Activated naive CD8-positive, alpha-beta T cell treated with anti-CD3 and anti-CD28 coated beads, Interleukin-2, amount 50 U/mL, for 16 hours (primary cell): ENCODE measurements at regions not wholly inside any gene's neighbourhood (a gene's known extent, or its start where the extent isn't known, plus 50 kb on each side); places are given as distances from the start of the nearest gene placed in this dataset.
"Not testable (repeated sequence)": the region's sequence is repeated elsewhere in the genome, so short reads cannot be mapped to it uniquely, and the experiment has no call there.

Experiments used
- DNase-seq: peaks from one replicate; pipeline ENCODE4 v3.0.0-alpha.2; 2020; ENCODE audit warnings: low read depth, low spot score

DNA sequence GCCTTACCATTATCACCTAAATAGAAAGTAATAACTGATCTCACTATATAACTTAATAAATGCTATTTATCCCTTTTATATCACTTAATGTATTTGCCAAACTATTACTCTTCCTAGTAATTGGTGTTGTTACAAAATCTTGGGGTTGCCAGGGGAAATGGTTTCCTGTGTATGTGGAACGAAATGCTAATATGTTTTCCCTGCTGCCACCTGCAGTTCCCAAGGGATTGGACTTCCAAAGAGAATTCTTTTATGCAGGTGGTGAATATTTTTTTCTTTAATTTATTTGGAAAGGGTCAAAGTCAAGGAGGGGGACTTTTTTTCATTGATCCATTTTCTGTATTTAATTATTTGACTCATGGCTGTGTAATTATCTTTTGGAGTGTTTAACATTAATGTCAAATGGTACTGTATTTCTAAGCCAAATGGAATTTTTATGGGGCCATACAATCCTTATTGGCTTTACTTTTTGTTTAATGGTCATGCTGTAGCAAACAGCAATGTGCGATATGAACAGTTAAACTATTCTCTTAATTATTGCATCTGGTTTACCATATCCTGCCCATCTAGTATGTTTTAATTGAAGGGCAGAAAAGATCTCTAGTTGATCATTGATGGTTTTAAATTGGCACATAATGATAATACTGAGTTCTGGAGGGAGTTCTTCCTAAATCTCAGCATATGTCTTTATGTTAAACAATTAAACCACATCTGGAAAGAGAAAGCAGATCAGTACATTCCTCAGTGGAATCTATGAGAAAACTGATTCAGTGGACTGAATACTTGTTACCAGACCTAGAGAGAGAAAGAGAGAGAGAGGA is 486.3 kb downstream of the TTLL7 start:
- no peak for DNase-seq

GRCh38 chr1:83511146-83511726 is 487.7 kb downstream of the TTLL7 start:
- DNase-seq = no peak

- DNase-seq = no peak
Observed at GRCh38 chr1:83509301-83509781, 489.6 kb downstream of the TTLL7 start.

DNA sequence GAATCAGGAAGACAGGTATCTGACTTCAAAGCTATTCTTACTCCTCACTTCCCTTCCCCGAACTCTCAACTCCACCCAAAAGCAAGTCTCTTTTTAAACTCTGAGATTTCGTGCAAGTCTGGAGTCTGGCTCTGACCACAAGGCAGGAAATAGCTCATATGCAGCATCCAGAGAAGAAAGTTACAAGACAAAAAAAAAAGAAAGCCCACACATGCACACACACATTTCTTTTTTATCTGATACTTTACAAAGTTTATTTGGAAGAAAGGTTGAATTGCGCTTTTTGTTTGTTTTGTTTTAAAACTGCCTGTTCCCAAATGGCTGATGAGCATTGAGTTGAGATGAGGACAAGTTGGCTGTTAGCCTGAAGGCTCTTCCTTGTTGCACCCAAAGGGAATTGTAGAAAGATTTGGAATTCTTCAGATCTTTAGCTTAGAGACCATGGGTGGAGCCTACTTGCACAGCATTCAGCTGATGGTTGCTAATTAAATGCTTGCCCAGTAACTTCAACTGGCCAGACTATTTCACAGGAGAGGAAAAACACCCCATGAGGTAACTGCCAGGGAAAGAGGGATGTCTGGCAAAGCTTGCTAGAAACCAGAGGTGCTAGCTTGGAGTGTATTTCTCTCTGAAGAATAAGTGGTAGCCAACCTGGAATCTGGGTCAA is 490.3 kb downstream of the TTLL7 start:
- peak; percentile 13 for DNase-seq

DNA sequence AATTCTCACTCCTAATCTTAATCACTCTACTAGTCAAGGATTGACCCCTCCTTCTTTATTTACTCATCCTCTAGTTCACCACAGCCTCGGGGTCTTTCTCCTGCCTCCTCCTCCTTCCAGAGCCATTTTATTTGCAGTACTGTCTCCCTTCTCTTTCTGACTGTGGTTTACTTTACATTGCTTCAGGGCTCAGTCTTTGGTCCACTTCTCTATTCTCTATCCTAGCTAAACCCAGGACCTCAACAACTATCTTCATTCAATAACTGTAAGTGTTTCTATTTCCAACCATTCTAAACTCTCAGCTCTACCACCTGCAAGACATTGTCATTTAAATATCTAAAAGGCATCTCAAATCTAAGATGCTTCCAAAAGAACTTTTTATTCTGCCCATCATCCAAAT is 493.8 kb downstream of the TTLL7 start:
- DNase-seq = no peak

DNA sequence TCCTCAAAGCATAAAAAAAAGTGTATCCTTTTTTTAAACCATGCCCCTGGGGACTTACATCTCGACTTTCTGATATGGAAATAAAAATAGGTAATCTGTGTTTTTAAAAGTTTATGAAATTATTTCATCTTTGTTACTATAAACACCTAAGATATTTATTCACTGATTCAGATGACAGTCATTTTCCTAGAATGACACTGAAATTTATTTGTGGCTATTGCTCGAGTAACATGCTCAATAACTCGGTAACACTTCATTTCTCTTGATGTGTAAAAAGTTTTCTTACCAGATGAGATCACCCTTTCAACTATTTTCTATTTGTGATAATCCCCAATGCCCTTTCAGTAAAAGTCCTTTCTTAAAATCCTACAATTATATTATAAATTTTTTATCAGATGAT is 495.8 kb downstream of the TTLL7 start:
- no peak for DNase-seq

- no peak for DNase-seq
Observed at GRCh38 chr1:83500987-83501591, 497.8 kb downstream of the TTLL7 start.

DNA sequence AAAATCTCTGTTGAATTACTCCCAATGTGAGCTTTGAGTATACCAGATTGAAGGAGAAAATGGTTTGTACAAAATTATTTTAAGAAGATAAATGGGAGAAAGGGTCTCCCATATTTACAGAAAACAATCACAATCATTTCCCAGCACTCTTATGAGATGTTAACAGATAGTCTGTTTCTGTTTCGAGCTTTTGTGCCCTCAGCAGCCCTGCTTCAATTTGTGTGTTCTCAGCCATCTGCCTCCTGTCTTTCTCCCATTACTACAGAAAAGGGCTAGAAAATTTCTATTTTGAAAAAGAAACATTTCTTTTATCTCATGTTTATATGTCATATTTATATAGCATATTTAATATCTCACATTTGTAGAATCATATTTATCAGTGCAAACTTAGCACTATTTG is 498.4 kb downstream of the TTLL7 start:
- DNase-seq = no peak

DNA sequence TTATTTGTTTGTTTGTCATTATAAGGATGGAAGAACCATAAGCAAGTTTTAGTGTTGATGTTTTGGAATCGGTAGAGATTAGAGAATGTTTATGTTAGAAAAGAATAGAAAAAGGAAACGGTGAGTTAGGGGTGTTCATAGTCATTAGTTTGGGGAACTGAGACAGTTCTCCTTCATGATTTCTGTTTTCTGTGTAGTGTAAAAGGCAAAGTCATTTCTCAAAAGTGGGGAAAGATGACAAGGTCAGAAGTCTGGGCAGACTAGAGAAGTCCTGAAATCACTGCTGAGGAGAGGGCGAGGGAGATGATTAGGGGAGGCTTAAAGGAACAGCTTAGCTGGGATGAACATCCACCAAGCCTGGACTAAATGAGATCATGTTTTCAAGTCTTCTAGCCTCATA is 498.9 kb downstream of the TTLL7 start:
- DNase-seq = no peak

DNA sequence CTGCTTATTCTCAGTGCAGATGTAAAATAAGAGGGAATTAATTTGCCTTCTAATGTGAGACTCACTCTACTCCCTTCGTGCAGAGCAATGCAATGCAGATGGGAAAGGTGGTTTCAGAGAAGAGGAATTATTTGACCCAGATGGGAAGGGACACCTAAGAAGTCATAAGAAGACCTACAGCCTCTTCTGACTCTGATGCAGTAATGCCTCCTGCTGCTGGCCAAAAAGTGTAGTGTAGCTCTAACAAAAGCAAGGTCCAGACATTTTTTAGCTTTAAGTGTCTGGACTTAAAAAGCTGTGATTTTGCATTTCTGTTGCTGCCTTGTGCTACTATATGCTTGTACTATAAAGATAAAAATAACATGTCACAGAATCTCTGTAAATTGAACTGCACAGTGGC is 501.4 kb downstream of the TTLL7 start:
- DNase-seq = no peak

DNA sequence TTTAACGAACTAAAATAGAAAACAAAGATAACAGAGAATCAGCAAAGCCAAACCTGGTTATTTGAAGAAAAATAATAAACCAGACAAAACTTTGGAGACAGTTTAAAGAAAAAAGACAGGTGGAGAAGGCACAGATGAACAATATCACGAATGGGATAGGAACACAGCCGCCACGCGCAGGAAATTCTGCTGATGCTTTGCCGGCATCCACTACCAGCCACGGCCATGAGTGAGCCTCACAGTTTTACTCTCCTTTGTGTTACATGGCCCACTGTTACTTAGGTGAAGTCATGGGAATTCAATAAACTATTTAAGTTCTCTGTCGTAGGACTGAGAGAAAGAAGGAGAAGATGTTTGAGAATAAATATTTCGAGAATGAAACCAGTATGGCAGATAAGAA is 503.4 kb downstream of the TTLL7 start:
- no peak for DNase-seq

- DNase-seq = no peak
Observed at GRCh38 chr1:83493633-83494032, 505.3 kb downstream of the TTLL7 start.

GRCh38 chr1:83491930-83492329 is 507.0 kb downstream of the TTLL7 start:
- DNase-seq = no peak

DNA sequence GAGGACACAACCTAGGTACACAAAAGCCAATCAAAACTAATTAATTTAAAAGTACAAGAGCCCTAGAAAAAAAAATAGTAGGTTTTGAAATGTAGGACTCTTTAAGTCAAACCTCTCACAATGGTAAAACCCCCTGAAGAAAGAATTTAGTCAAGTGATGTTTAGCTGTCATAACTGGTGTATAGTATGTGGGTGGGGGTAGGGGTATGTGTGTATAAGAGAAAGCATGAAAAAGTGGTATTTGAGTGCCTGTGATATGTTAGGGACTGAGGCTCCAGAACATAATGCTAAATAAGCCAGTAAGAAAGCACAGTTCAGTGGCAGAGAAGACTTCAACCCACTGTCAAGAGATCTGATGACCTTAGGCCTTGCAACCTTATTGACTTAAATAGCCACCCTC is 507.9 kb downstream of the TTLL7 start:
- no peak for DNase-seq

GRCh38 chr1:83488105-83488504 is 510.8 kb downstream of the TTLL7 start:
- DNase-seq = not testable (repeated sequence)

GRCh38 chr1:83487460-83487859 is 511.5 kb downstream of the TTLL7 start:
- DNase-seq = not testable (repeated sequence)

GRCh38 chr1:83485314-83486019 is 513.5 kb downstream of the TTLL7 start:
- DNase-seq = not testable (repeated sequence)

DNA sequence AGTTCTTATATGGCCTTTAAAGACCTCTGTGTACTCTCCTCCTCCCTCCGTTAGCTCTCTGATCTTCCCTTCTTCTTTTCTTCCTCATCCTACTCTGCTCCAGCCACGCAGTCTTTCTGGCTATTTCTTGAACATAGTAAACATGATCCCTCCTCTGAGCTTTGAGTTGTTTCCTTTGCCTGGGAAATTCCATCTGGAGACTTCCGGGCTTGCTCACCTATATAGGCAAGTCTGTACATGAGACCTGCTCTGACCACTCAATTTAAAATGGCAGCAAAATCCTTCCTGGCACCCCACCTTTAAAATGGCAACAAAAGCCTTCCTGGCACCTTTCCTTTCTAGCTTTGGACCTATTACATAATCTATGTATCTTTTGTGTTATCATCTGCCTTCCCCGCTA is 517.6 kb downstream of the TTLL7 start:
- DNase-seq = not testable (repeated sequence)

DNA sequence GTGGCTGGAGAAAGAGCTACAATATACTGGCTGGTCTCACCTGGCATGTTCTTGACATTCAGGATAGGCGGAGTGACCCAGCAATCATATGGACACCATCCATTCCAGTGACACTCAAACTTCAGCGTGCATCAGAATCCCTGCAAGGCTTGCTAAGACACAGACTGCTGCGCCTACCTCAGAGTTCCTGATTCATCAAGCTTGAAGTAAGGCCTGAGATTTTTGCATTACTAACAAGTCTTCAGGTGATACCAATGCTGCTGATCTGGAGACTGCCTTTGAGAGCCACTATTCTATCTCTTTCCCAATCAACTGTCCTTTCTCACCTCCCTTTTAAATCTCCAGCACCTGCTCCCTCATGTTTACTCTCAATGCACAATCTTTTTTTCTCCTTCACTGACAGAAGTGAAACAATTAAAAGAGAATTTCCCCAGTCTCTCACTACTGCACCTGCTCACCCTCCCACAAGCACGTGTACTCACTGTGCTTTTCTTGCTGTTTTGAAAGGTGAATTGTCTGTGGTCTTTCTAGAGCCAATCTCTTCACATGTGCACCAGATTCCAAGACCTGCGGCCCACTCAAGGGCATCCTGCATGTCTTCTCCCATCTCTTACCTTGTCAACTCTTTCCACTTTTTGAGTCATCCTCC is 519.2 kb downstream of the TTLL7 start:
- not testable (repeated sequence) for DNase-seq

DNA sequence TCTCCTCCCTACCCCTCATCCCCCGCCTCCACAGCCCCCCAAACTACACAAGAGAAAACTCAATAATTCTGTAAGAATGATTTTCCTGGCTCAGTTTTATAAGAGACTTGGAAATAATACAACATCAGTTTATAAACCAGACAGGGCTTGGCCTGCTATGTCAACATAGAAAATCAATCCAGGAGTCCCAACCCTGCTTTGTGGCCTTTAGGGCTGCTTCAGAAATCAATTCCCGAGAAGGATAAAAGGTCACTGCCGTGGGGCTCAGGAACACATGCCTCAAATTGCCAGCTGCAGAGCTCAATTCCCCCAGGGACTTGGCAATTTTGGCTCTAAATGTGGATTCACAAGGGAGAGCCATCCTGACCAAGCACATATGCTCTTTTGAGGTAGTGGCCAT is 520.8 kb downstream of the TTLL7 start:
- not testable (repeated sequence) for DNase-seq

DNA sequence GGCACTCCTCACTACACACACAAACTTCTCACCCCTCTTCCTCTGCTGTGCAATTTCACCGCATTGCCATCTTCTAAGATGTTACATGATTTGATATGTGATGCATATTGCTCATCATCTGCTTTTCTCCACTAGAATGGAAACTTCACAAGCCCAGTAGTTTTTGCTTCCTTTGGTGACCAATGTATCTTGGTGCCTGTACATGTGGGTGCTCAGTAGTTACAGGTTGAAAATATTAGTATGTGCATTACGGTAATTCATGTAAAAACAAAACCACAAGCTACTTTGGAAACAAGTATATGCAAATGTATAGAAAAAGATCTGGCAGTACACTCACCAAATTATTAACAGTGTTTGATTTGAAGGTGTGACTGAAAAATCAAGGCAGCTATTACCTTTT is 522.4 kb downstream of the TTLL7 start:
- DNase-seq = not testable (repeated sequence)
